Stimulated activated CD4-positive, alpha-beta T cell treated with anti-CD3 and anti-CD28 coated beads, Interleukin-12 subunit alpha, Interleukin-12 subunit beta, amount 100 ng/mL, for 24 hours (primary cell): ENCODE measurements at regions not wholly inside any gene's neighbourhood (a gene's known extent, or its start where the extent isn't known, plus 50 kb on each side); places are given as distances from the start of the nearest gene placed in this dataset.

Experiments
- DNase-seq, 2 experiments: peaks; one replicate each; pipeline ENCODE4 v3.0.0-alpha.2; 2020; ENCODE audit warnings: low read depth in 2 of 2

DNA sequence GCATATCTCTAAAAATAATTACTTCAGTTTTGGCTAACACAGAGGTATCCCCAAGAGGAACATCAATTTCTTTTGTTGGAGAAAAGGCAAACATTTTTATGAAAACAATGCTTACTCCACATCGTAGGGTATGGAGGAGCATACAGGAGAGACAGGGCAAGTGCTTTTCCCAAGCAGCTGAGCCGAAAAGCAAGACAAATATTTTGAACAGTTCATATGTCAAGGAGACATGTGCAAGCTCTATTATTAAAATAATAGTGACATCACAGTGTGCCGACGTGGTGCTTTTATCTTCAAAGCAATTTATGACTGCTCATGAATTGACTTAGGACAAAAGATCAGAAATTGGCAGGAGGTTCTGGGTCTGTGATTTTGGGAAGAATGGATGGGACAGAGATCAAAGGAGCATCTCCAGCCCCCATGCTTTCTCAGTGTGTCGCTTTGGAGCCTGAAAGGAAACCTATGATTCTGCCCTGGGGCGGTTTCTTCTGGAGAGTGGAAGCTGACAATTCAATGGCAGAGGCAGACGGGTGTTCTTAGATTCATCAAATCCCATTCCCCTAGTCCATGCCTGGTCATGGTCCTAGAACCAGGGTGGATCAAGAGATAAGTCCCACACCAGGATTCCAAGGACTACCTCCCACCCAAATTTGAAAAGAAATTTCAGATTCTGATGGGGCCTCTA lies 97.1 kb downstream of the JCAD start:
- no peak for DNase-seq

DNA sequence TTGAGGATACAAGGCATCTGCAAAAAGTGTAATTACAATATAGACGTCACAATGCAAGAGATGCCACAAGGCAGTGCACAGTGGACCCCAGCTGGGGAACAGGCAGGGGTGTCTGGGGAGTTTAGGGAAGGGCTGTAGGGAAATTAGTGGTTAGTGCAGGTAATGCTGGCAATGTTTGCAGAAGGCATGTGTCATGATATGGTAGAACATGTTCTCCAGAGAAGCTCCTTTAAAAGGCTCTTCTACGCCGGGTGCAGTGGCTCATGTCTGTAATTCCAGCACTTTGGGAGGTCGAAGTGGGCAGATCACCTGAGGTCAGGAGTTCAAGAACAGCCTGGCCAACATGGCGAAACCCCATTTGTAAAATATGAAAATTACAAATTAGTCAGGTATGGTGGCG lies 98.0 kb downstream of the JCAD start:
- DNase-seq: no peak

DNA sequence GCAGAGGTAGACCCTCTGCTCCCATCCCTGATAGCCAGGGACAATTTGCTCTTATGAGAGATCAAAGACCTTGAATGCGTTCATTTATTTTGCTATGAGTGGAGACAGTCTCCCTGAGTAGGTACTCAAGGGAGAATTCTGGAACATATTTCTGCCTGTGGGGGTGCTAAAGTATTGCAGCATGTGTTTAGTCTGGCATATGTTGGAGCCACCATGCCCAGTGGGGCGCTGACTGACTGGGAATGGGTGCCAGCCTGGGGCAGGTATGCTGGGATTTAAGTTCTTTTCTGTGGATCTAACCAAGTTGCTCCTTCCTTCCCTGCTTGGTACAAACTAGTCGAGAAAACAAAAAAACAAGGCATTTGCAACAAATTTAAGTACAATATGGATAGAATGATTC lies 99.1 kb downstream of the JCAD start:
- DNase-seq: no peak

DNA sequence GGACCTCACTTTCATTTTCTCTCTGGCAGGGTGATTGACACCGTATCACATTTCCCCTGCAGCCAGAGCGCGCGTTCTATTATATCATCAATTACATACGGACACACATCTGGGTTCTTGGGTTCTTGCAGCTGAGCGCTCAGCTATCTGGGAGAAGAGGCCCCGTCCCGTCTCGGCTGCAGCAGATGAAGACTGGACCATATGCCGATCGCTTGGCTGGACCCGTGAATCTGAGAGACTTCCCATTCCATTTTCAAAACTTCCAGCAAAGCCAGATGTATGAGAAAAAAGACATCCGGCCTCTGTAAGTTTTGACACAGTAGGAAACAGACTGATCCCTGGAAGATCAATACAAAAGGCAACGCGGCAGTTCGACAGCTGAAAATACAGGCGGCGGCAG lies 99.8 kb downstream of the JCAD start:
- DNase-seq: no peak

DNA sequence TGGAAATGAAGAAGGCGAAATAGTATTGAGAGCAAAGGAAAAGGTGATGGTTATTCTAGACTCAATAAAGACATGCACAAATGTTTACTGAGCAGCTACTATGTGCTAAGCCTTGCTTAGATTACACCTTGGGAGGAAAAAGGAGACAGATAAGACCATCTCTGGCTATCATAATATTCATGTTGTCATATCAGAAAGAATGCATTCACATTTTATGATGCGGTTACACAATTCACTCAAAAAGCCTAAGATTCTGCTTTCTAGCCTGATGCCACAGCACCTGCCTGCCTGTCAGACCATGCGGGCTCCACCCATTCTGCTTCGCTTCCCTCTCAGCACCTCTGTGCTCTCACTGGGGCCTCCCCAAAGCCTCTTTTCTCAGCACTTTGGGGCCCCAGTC lies 100.9 kb downstream of the JCAD start:
- no peak for DNase-seq

DNA sequence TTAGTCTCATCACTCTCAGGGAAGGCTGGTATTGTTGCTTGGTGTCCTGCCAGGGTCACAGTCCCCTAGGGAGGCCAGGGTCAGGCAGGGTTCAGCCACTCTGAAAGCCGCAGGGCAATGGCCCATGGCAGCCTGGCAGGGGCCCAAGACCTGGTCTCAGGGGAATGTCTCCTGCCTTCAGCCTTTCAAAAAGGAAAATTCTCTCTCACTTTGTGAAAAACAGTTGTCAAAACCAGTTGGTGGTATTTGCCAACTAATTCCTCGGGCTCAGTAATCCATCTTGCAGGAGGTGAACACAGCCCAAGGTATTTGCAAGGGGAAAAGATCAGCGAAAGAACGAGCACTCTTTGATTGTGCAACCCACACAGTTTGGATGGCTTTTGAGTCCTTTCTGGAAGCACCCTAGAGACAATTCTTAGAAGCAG lies 101.5 kb downstream of the JCAD start:
- no peak for DNase-seq

DNA sequence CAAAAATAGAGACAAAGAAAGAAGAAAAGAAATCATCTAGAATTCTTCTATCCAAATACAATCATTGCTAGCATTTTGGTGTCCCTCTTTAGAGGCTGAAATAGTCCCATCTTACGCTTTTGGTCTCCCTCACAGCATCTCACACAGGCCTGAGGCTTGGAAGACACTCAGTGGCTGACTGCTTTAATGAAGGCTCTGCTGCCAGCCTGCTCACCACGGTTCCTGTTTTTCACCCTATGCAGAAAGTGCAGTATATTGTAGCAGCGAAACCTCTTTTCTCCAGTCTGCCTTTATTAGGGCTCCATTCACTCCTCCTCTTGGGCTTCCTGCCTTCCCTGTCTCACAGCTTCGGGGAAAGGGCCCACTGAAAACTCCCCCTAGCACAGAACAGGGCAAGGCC lies 102.2 kb downstream of the JCAD start:
- no peak for DNase-seq

DNA sequence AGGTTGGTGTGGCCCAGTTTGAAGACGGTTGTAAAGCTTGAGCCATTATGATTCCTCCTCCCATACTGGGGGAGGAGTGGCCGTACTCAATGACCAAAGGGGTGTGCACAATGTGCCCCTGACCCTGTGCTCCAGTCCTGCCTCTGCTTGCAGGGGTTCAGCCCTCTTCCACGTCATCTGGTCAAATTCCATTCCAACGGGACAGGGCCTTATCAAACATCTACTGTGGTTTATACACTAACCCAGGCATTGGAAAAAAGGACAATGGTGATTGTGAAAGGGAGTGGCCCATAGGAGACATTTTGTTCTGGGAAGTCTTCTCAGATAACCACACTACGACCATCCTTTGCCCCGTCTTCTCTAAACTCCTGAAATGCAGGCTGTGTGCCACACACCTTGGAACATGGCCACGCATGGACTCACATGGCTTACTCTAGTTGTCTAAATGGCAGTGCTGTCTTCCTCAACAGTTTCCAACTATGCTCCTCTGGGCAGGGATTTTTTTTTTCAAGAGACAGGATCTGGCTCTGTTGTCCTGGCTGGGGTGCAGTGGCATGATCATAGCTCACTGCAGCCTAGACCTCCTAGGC lies 103.0 kb downstream of the JCAD start:
- no peak for DNase-seq

DNA sequence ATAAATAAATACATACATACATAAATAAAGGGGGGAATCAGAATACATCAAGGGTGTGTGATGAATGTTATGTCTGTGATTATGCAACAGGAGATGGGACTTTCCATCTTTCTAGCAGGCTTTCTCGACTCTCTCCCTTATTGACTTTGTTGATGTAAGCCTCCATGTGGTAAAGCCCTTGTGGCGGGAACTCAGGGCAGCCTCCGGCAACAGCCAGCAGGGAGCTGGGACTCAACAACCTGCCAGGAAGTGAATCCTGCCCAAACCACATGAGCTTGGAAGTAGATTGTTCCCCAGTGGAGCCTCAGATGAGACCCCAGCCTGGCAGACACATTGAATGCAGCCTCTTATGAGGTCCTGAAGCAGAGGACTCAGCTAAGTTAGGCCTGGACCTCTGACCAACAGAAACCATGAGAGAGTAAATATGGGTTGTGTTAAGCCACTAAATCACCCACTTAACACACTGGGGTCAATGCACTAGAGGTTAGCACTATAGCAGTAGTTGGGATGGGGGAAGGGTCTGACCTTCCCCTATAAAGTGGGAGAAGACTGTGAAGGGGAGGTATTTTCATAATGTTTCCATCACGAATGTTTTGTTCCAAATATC lies 104.0 kb downstream of the JCAD start:
- no peak for DNase-seq

DNA sequence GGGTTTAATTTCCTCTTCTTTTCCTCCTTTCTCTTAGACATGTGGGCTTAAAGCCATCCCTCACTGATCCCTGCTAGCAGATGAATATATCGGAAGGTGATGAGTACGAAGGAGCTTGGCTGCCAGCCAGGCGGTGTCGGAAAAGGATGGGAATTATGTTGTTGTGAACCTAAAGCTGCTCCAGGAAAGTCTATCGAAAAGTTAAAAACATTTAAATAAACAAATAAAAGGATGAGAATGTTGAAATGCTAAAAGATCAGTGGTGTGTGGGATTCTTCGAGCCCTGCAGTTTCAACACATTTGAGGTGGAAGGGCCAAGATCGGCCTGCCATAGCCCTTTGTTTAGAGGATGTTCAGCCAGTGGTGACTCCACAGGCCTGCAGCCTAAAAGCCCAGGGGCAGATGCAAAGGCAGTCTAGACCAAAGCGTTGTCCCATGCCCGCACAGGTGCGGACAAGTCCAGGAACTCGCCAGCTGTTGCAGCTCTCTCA lies 107.9 kb downstream of the JCAD start:
- DNase-seq: no peak

DNA sequence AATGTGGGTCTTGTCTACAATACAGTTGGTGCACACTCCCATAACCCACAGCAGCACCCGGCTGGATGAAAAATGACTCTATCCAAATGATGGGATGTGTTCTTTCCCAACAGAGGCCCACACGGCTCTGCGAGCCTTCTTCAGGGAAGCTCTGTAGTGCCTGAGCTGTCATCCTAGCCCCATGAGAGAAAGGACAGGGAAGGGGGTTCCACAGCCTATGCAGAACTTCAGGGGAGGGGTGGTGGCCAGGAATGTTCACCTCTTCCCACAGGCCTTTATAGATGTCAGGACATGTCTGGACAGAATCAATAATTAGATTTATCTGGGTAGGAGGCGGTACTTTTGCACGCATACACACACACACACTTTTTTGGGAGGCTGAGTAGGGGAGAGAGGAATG lies 109.0 kb downstream of the JCAD start:
- DNase-seq: no peak

DNA sequence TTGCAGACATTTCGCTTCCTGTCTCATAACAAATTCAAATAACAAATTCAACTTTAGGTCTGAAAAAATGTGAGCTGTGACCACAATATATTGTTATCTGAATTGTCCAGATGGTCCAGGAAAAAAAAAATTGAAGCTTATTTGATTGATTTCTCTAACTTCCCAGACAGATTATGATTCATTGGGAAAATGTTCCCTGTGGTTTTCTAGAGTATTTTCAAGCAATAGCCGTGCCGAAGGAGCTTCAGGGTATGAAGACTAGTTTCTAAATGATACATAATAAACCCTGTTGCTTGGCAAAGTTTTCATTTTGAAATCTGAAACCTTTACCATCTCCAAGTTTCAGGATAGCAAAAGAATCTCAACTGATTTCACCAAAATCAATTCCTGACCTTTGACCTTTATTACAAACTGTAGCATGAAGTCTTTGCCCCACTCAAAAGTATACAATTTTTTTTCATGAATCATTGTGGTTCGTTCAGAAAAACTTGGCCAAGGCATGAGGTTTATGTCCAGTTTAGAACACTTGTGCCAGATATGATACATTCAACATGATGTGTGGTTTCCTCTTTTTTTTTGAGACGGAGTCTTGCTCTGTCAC lies 109.9 kb downstream of the JCAD start:
- DNase-seq: no peak

DNA sequence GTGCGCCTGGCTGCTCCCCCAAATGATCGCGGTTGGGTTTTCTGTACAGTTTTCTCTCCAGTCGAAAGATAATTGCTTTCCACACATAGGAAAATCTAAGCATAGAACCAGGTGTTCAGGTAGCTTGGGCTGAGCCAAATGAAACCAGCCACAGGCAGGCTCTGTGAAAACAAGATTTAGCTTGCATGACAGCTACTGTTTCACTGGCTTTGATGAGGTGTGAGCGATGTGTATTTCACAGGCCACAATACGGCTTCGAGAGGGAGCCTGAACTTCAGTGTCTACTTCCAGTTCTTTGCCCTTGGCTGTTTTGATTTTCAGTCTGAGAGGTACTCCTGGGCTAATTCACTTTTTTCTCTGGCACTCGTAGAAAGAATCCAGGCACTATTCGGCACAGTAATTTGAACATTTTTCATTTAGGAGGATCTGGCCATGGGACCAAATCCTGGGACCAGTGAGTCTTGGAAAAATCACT lies 110.5 kb downstream of the JCAD start:
- peak in 1 of 2 experiments; percentile 3 for DNase-seq

DNA sequence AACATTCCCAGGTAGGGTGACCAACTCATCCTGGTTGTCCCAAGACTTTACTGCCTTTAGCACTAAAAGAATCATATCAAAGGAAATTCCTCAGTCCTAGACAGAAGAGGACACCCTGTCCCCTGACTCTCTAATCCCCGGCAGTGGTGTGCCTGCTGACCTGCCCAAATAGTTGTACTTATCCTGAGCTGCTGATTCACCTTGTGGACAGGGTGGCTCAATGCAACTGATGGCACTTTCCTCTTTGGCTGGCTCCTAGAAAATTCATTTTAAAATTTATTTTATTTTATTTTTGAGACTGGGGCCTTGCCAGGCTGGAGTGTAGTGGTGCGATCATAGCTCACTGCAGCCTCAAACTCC lies 111.7 kb downstream of the JCAD start:
- DNase-seq: no peak

DNA sequence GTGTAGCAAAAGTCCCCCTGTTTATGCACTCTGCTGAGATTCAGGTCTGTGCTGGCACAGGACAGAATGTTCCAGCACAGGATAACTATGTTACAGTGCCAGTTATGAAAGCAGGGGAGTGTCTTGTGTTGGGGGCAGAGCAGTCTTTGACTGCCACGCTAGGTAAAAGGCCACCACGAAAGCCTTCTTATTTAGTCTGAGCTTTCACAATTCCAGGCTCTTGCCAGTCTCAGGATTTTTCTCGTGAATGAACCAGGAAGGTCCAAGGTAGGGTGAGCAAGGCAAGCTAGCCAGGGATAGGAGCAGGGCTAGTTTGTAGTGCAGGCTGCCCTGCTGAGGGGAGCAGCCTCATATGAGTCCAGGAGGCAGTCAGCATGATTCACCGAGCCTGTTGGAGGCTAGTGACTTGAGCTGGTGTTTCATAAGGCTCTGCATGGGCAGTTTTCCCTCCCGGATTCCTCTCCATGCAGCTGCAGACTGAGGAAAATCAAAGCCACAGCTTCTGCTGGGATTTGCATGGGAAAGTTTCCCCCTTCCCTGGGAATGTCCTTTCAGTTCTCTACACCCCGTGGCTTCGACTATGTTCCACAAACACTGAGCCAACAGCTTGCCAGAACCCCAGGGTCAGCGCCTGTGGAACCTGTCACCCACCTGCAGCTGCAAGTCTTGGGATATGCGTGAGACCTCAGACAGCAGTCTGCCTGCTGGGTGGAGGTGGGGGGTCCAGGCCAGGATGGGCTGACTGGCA lies 112.3 kb downstream of the JCAD start:
- no peak for DNase-seq

DNA sequence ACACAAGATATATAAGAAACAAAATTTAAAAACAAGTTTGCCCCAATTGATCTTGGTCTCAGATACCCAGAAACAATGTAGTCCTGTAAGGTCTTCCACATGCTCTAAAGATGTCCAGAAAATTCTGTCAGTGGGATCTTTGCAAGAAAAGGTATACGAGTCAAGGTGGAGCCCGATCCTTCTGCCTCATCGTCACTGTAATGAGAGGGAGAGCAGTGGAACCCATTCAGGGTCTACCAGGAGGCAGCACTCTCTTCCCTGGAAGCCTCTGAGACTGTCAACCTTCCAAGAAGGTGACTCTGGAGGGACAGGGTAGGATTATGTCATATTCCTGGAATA lies 112.8 kb downstream of the JCAD start:
- no peak for DNase-seq

DNA sequence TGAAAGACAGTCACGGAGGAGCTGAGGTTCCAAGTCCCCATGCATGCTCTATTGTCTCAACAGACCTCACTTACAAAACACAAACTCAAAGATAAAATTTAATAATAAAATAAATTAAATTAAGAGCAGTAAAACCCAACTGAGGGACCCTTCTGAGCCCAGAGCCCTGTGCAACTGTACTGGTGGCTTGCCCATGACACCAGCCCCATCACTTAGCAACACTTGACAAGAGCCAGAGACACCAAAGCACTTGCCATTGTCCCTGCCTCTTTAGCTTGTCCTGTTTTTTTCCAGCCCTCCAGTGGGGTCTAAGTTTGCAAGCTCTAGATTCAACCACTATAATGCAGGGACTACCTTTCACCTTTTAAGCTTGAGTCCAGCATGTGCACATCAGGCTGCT lies 117.9 kb downstream of the JCAD start:
- no peak for DNase-seq

DNA sequence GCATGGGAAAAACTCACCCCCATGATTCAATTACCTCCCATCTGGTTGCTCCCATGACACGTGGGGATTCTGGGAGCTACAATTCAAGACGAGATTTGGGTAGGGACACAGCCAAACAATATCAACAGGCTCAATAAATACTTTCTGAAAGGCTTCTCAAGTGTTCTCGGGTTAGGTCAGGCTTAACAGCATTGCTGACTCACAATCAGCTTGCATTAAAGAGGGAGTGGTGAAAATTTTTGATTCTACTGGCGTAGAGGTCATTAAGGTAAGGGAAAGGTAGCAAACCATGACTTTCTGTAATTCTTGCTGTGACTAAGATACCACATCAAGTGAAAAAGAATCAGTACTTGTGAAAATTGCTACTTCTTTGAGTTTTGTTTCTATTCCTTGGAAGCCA lies 126.4 kb downstream of the JCAD start:
- no peak for DNase-seq

DNA sequence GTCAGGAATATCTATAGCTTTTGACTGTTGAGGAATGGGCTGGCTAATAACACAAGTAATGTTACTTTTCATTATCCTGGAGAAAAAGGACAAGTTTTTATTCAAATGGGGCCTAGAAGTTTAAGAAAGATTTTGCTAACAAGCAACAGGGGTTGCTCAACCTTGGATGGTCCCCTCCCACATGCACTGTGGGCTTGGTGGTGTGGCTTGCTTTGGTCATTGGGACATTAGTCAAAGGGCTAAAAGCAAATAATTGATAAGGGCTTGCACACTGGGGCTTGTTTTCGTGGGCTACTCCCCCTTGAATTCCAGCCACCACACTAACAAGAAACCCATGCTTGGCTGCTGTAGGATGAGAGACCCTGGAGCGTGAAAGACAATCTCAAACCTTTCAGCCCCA lies 127.6 kb downstream of the JCAD start:
- DNase-seq: no peak

DNA sequence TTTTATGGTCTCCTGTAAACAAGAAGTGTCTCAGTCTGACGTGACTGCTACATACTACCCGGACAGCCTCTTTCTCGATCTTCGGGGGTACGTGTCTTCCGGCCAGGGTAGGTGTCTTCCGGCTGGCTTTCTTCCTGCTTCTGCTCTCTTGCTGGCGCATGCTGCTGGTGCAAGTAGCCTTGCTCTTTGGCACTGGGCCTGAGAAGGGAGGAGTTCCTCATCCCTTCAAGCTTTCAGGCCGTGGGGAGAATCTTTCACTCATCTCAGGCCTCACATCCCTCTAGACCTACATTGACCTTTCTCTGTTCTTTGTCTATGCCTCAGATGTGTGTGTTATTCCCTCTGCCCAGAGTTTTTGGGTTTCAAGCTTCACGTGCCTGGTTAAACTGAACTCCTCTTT lies 130.4 kb downstream of the JCAD start:
- no peak for DNase-seq

DNA sequence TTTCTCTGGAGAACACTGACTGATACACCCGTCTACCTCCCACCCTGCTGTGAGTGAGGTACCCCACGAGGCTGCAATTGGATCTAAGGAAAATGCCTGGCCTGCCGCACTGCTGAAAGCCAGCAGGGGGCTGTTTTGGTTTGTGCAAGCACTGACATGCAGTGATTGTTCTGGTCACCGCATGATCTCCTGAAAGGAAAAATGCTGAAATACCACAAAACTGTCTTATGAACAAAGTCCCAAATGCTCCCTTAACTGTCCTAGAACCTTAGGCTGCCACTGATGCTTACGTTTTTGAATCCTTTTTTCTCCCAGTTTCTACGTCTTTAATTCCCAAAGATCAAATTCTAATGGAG lies 132.7 kb downstream of the JCAD start:
- no peak for DNase-seq
